ENCODE measurements at regions not wholly inside any gene's neighbourhood (a gene's known extent, or its start where the extent isn't known, plus 50 kb on each side); places are given as distances from the start of the nearest gene placed in this dataset.

- TF ChIP-seq EP300 (IDR thresholded peaks at IDR 0.05) (no peak), POLR2A (IDR thresholded peaks at IDR 0.05; ENCODE audit: low read depth) (no peak)
Observed at GRCh38 chr6:166004471-166004870, 163.2 kb downstream of the TBXT start.

Data from esophagus muscularis mucosa (tissue), 2 donors.